Stimulated activated CD4-positive, alpha-beta T cell treated with anti-CD3 and anti-CD28 coated beads, Interleukin-1b, Interleukin-23, amount 100 ng/mL, for 1 hour (primary cell): ENCODE measurements at regions not wholly inside any gene's neighbourhood (a gene's known extent, or its start where the extent isn't known, plus 50 kb on each side); places are given as distances from the start of the nearest gene placed in this dataset.
"Not testable (repeated sequence)": the region's sequence is repeated elsewhere in the genome, so short reads cannot be mapped to it uniquely, and the experiment has no call there.

Experiments used
- DNase-seq, 2 donors: peaks; one replicate each; pipeline ENCODE4 v3.0.0-alpha.2; 2020; ENCODE audit warnings: low read depth in 2 of 2

- DNase-seq = no peak
These were observed 98.7 kb downstream of the ABCC12 start for GRCh38 chr16:48057048-48057447.

DNA sequence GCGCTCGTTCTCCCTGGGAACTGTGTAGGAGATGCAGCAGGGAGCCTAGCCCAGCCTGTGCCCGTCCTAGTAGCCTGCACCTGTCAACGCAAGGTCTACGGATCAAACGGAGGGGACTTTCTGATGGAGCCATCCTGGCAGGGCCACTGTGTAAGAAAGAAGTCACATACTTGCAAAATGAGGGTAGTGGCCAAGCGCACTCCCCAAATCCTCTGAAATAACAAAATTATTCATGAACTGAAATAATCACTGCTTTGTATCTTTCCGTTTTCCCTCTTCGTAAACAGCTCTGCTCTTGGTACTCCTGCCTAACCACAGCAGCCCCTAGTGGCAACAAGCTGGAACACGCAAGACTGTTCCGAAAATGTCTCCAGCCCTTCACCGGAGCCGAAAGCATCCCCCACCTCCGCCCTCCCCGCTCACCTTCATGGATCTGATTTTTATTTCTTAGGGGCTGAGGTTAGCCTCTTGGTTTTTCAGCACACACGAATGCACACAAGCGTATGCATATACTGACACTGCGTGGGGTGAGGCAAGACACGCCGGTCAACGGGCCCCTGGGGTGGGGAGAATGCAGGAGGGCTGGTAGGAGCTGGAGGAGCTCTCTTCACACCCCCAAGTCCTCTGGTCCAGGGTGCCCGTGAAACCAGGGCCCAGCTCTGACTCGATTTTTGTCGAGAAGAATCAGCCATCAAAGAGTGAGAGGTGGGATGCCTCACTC lies 100.8 kb downstream of the ABCC12 start:
- no peak for DNase-seq

DNA sequence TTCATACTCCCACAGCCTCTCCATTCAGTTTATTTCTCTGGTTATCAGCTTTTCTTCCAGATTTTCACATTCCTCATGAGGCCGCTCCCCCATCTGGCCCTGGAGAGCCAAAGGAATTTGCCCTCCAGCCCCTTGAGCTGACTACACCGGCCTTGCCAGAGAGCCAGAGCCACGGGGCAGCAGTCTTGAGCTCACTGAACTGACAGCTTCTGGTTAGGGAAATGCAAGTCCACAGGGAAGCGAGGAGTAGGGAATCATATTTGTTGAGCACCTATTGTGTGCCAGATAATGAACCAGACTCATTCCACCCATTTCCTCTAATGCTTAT lies 102.4 kb downstream of the ABCC12 start:
- DNase-seq = no peak

GRCh38 chr16:48052731-48053417 lies 102.9 kb downstream of the ABCC12 start:
- DNase-seq = no peak

DNA sequence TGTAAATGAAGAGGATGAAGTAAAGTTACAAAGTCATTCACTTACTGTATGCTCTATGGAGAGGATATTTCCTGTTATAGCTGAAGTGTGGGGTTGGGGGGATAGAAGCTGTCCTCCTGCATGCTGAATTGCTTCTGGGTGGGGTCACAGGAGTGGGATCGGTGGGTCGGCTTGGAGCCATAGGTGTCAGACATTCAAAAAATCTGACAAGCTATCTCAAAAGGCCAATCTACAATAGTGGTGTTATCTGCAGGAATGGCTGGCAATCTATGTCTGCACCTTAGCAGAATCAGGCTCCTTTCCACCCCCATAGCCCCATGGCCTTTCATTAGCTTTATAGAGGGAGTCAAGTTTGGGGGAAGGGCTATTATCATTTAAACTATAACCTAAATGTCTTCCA lies 104.9 kb downstream of the ABCC12 start:
- DNase-seq = no peak

DNA sequence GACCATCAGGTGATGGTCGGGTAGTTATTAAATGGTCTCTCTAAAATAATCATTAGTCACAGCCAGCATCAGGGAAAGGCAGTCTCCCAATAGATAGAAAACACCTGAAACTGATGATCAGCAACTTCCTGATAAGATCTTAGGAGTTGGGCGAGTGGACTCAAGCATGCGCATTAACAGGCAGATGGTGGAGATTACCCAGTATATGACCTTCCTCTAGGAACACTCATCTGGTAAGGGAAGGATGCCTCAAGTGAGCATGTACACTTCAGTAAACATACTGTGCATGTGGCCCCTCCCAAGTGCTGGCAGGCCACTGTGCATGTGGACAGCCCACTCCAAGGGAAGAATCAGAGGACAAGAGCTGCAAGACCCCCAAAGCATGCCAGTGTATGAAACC lies 105.9 kb downstream of the ABCC12 start:
- no peak for DNase-seq

DNA sequence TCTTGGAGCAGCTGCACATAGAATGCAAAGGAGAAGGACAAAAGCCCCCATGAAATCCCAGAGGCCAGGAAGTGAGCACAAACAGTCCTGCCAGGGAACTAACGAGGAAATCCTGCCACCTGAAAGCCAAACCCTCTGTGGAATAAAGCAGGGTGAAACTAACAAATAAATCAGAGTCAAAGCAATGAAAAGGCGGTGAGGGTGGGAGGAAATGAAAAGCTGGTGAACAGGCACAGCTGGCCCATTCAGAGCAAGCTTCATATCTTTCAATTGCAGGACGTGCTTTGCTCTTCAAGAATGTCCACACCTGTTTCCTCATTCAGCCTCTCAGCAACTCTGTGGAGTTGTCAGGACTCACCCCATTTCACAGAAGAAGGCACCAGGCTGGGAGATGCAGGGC lies 108.1 kb downstream of the ABCC12 start:
- DNase-seq = no peak

GRCh38 chr16:48047241-48047640 lies 108.6 kb downstream of the ABCC12 start:
- no peak for DNase-seq

GRCh38 chr16:48044117-48044516 lies 111.7 kb downstream of the ABCC12 start:
- DNase-seq = no peak

DNA sequence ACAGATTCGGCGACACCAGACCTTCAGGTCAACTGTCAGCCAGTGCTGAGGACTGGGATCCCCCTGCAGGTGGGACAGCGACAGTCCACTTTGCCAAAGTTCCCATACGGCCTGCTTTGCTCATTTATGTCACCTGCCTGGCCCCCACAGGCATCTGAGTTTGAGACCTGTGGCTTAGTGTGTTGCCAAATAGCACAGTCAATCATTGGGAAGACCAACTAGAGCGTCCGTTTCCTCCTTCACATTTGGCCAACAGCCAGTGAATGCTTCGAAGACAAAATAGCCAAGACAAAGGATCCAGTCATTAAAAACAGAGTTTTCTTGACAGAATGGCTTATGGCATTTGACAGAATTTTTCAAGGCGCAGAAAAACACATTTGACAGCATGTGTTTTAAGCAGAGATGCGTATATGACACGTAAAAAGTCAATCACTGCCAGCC lies 113.8 kb downstream of the ABCC12 start:
- no peak for DNase-seq

DNA sequence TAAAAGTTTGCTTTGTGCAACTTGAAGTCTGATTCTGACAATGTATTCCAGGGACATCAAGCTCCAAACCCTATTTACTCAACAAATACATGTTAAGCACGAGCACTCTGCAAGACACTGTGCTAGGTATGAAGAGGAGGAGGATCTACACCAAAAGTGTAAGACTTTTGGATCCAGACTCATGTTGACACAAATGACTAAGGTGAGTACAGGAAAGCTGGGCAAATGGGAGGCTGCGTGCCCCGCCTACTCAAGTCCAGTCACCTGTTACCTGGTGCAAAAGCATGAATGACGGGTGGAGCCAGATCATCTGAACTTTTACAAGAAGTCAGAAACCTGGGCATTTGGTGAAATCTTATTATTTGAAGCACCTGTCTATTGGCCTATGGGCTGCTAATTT lies 120.7 kb downstream of the ABCC12 start:
- DNase-seq = no peak

DNA sequence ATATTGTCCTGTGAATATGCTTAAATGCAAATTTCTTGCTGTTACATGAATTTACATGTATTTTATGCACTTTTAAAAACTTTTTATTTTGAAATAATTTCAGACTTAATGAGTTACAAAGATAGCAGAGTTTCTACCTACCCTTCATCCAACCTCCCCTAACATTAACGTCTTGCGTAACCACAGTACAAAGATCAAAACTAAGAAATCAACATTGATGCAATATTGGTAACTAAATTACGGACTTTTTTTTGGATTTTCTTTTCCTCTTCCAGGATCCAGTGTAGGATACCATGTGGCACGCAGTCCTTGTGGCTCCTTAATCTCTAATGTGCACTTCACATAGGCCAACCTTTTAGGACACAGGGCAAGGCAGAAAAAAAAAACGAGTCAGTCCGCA lies 124.9 kb downstream of the ABCC12 start:
- no peak for DNase-seq

DNA sequence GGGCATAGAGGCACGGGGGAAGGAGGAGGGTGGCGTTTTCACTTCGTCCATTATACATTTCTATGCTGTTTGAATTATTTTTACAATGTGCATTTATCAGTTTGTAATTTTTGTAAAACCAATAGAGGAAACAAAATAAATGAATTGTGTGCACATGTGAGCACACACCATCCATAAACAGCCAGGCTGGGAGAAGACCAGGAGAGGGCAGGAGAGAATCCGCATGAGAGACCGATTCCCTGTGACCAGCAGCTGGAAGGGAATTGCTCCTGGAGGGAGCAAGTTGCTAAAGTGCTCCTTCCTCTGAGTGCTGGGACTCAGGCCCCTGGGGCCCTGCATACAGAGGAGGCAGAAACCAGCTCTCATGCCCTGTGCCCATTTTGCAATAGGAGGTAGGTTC lies 126.0 kb downstream of the ABCC12 start:
- no peak for DNase-seq

- no peak for DNase-seq
These were observed 130.4 kb downstream of the ABCC12 start for GRCh38 chr16:48025359-48025758.

DNA sequence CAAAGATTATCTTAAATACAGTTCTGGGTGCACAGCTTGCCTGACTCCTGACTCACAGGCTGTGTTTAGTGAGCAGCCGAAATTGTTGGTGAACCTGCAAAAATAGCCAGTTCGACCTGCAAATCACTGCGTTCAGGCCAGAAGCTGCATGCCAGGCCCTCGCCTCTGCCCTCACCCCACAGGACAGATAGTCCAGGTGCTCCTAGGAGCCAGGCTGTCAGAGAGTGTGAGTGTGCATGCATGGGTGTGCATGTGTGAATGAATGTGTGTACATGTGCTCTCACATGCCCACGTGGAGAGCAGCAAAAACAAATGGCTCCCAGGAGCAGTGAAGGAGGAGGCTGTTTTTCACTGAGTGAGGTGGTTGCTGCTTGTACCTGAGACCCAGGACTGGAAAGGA lies 131.8 kb downstream of the ABCC12 start:
- no peak for DNase-seq

DNA sequence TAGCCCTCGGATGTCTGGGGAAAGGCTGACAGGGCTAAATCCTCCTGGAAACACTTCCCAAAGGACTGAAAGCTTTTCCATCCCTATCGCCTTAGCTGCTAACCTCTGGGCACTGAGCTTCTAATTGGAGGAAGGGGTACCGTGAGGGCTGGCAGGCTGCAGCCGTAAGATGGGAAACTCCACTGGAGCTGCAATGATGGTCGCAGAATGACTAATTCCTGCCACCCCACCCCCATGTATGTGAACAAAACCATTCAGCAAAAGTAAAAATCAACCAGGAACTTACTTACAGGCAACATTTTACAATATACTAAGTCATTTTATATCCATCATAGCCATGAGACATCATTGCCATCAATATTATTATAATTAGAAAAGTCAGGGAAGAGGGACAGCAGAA lies 133.3 kb downstream of the ABCC12 start:
- DNase-seq = no peak

DNA sequence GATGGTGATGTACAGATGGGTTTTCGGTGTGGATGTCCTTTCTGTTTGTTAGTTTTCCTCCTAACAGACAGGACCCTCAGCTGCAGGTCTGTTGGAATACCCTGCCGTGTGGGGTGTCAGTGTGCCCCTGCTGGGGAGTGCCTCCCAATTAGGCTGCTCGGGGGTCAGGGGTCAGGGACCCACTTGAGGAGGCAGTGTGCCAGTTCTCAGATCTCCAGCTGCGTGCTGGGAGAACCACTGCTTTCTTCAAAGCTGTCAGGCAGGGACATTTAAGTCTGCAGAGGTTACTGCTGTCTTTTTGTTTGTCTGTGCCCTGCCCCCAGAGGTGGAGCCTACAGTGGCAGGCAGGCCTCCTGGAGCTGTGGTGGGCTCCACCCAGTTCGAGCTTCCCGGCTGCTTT lies 135.2 kb downstream of the ABCC12 start:
- DNase-seq = not testable (repeated sequence)

GRCh38 chr16:48014349-48015135 lies 141.3 kb downstream of the ABCC12 start:
- no peak for DNase-seq

DNA sequence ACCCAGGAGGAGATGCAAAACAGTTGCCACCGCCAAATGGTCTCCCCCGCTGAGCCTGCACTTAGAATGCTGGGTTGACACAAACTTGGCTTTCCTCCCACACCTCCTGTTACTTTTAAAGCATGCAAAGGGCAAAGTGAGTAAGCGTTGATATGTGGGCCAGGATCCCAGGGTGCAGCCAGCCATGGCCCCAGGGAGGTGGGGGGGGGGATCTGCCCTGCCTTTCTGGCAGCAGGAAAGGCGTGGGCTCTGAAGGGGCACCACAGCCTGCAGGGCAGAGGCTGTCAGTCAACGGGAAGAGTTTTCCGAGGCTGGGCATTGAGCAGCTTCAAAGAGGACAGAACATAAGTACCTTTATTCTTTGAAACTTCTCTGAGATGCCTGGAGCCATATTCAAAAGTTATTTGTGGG lies 142.3 kb downstream of the ABCC12 start:
- DNase-seq = no peak

DNA sequence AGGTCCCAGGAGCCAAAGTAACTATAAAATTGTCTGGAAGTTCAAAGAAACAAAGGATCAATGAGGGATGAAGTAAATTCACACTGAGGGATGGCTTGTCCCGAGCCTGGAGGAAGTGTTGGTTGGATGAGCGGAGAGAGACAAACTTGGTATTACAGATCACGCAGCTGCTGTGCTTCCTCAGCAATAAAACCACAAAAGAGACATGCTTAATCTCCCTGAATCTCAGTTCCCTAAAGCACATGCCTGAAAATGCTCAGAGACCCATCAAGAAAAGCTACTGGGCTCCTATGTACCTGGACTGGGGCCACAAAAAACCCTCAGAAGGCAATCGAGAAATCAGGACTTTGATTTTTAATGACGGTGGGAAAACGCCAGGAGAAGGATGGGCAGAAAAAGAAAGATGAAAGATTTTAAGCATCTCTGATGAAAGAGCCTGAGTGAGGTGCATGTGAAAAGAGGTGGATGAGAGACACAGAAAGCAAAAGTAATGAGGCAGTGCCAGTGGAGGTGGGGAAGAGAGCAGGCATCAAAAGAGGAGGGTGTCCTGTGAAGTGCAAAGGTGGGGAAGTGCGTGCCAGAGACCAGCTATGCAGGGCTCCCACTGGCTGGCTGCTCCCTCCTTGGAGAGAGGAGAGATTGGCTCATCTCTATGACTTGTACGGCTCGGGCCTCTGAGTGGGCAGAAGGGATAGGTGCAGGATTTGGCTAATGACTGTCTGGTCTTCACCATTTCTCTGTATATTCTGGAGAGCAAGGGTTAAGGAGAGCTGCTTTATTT lies 143.7 kb downstream of the ABCC12 start:
- no peak for DNase-seq

DNA sequence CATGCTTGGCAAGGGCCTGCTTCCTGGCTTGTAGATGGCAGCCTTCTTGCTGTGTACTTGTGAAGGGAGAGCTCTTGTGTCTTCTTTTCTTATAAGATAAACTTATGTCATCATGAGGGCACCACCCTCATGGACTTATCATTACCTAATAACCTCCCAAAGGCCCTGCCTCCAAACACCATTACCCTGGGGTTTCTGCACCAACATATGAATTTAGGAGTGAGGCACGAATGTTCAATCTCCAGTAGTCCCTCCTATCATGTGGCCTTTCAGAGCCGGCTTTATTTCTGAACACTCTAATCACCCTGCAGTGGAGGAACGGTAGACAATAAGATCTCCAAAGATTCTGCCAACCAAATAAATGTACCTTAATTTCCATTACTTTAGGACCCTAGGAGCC lies 144.3 kb downstream of the ABCC12 start:
- no peak for DNase-seq

- DNase-seq = no peak
These were observed 147.7 kb downstream of the ABCC12 start for GRCh38 chr16:48008011-48008525.
